H1 (cell line): ENCODE measurements at regions not wholly inside any gene's neighbourhood (a gene's known extent, or its start where the extent isn't known, plus 50 kb on each side); places are given as distances from the start of the nearest gene placed in this dataset.

Source experiments
- CHD7 ChIP-seq: fragments of 300-600 bp; sonication (generic); IDR thresholded peaks from 2 replicates; pipeline ENCODE4 v1.7.1; 2012; ENCODE audit warnings: low read length, moderate library complexity, mild to moderate bottlenecking, inconsistent platforms; ENCODE audit not compliant: insufficient replicate concordance
- GABPA ChIP-seq: IDR thresholded peaks from 2 replicates; pipeline ENCODE4 v1.6.1; 2011; ENCODE audit warnings: mild to moderate bottlenecking, low read length, moderate library complexity, borderline replicate concordance; ENCODE audit not compliant: insufficient read depth

- TF ChIP-seq CHD7 (no peak), GABPA (no peak)
Observed at GRCh38 chr18:71808616-71809015, 735.5 kb downstream of the CBLN2 start (continued).
